ENCODE measurements at regions not wholly inside any gene's neighbourhood (a gene's known extent, or its start where the extent isn't known, plus 50 kb on each side); places are given as distances from the start of the nearest gene placed in this dataset.
A peak's percentile ranks its signal among the peaks of the same experiment; 100 is the strongest.

DNA sequence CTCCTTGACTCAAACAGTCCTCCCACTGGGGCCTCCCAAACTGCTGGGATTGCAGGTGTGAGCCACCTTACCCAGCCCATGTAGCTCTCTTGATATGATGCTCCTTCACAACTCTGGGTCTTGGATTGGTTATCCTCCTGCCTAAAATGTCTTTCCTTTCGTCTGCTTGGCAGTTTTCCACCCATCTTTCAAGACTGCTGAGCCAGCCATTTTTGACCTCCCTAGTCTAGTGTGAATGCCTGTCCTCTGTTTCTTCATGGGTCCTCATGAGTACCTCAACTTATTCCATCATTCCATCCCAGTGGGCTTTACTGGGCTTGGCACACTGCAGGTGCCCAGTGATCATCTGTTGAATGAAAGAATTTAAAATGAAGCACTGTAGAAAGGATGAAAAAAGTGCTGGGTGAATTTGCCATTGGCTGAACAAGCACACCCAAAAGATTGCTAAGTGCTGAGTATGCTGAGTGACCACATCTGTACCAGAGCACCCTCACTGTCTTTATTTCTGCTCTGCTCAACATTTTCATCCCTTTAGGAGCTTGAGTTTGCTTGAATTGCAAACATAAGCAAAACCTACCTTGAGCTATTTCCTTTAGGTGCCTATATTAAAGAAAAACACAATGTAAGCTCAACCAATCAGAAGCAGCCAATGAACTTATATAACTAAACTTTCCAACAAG lies 84.8 kb upstream of the FAM169A start:
- H3K4me1 ChIP-seq (replicated peaks), result peaks cover 75% of the 10 kb centered on the region
- peak overlapping the region; percentile 86 for H3K27ac ChIP-seq
- H3K27me3 ChIP-seq (replicated peaks), result no peaks in the 10 kb centered on the region
- DNase-seq (ENCODE audit: low read depth in 1 of 2, low spot score in 2 of 2), result no peak
- H3K9me3 ChIP-seq (replicated peaks), result 0 out of 2 replicates have a peak, but pooled peaks cover 3% of the 10 kb centered on the region
- H3K36me3 ChIP-seq, result no peaks in the 10 kb centered on the region
- H3K4me3 ChIP-seq, result no peak overlapping the region

GRCh38 chr5:74949976-74950375 lies 83.8 kb upstream of the FAM169A start:
- Histone ChIP-seq H3K36me3 (no peaks in the 10 kb centered on the region), H3K27ac (peak overlapping the region; percentile 86), H3K4me1 (replicated peaks) (peaks cover 65% of the 10 kb centered on the region), H3K4me3 (no peak overlapping the region), H3K27me3 (replicated peaks) (no peaks in the 10 kb centered on the region), H3K9me3 (replicated peaks) (no peaks in the 10 kb centered on the region)
- DNase-seq (ENCODE audit: low read depth in 1 of 2, low spot score in 2 of 2), result peak; percentile 74 to 80

DNA sequence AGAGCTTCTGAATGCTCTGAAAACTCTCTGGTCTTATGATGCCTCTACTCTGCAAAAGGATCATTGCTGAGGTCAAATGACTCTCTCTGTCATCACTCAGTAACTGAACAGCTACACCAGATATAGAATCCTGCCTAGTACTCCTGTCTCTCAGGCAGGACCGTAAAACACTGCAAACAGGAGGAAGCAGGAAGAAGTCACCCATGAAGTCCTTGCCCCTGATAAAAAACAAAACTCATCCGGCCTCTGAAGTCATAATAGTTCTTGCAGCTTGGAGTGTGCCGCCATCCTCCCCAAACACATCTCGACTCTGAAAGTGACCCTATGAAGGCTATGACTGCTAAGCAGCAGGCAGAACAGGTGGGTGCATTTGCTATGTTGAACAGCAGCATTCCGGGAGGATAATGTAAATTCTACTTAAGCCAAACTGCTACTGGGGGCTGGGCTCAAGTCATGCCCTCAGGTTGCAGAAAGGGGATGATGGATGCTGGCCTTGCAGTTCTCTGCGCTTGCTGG lies 81.9 kb upstream of the FAM169A start:
- Histone ChIP-seq H3K4me3 (no peak overlapping the region), H3K36me3 (no peaks in the 10 kb centered on the region), H3K4me1 (replicated peaks) (peaks cover 47% of the 10 kb centered on the region), H3K9me3 (replicated peaks) (no peaks in the 10 kb centered on the region), H3K27me3 (replicated peaks) (no peaks in the 10 kb centered on the region), H3K27ac (peak overlapping the region; percentile 86)
- no peak for DNase-seq (ENCODE audit: low read depth in 1 of 2, low spot score in 2 of 2)

DNA sequence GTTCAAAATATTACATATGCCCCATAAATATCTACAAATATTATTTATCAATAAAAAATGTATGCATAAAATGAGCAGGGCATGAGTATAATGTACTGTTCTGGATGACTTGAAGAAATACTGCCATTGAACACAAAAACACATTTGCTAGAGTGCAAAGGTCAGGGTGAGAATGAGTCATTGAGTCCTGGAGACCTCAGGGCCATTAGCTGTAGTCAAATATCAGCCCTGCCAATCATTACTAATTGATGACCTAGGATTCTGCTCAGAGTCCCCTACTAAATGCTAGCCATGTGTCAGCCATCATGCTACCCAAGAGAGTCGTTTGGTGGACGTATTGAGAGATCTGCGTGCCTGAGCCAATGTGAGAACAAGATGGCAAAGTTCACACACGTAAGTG lies 80.3 kb upstream of the FAM169A start:
- DNase-seq (ENCODE audit: low read depth in 1 of 2, low spot score in 2 of 2), result no peak

GRCh38 chr5:74945561-74946165 lies 79.5 kb upstream of the FAM169A start:
- H3K4me3 ChIP-seq, result no peak overlapping the region
- H3K9me3 ChIP-seq (replicated peaks), result no peaks in the 10 kb centered on the region
- no peaks in the 10 kb centered on the region for H3K36me3 ChIP-seq
- H3K27me3 ChIP-seq (replicated peaks), result no peaks in the 10 kb centered on the region
- peaks cover 32% of the 10 kb centered on the region for H3K4me1 ChIP-seq (replicated peaks)
- no peak for DNase-seq (ENCODE audit: low read depth in 1 of 2, low spot score in 2 of 2)
- no peak overlapping the region for H3K27ac ChIP-seq

More for the DNA sequence above, 80.3 kb upstream of the FAM169A start:
- Histone ChIP-seq H3K36me3 (no peaks in the 10 kb centered on the region), H3K27me3 (replicated peaks) (no peaks in the 10 kb centered on the region), H3K4me3 (no peak overlapping the region), H3K4me1 (replicated peaks) (peaks cover 40% of the 10 kb centered on the region), H3K9me3 (replicated peaks) (no peaks in the 10 kb centered on the region), H3K27ac (no peak overlapping the region)

DNA sequence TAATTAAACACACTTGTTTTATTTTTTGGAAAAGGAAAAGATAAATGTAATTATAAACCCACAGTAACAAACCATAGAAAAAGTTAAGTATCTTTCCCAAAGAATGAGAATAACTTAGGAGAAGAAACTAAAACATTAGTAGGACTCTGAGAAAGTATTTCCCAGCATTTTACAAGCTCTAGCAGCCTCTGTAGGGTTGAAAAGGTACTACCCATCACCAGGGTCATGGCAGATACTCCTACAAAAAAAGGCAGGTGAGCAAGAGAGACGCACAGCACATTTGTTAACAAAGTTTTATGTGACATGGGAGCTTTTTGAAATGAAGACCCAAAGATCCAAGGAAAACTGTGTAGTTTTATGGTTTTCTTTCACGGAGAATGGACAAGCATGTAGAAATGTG lies 77.7 kb upstream of the FAM169A start:
- Histone ChIP-seq H3K27me3 (replicated peaks) (no peaks in the 10 kb centered on the region), H3K9me3 (replicated peaks) (no peaks in the 10 kb centered on the region), H3K36me3 (no peaks in the 10 kb centered on the region), H3K27ac (no peak overlapping the region), H3K4me3 (no peak overlapping the region), H3K4me1 (replicated peaks) (peaks cover 17% of the 10 kb centered on the region)
- no peak for DNase-seq (ENCODE audit: low read depth in 1 of 2, low spot score in 2 of 2)

- Histone ChIP-seq H3K4me3 (no peak overlapping the region), H3K9me3 (replicated peaks) (no peaks in the 10 kb centered on the region), H3K27me3 (replicated peaks) (no peaks in the 10 kb centered on the region), H3K4me1 (replicated peaks) (peaks cover 5% of the 10 kb centered on the region), H3K36me3 (no peaks in the 10 kb centered on the region), H3K27ac (no peak overlapping the region)
- DNase-seq (ENCODE audit: low read depth in 1 of 2, low spot score in 2 of 2), result no peak
Observed at GRCh38 chr5:74942622-74943286, 76.6 kb upstream of the FAM169A start.

DNA sequence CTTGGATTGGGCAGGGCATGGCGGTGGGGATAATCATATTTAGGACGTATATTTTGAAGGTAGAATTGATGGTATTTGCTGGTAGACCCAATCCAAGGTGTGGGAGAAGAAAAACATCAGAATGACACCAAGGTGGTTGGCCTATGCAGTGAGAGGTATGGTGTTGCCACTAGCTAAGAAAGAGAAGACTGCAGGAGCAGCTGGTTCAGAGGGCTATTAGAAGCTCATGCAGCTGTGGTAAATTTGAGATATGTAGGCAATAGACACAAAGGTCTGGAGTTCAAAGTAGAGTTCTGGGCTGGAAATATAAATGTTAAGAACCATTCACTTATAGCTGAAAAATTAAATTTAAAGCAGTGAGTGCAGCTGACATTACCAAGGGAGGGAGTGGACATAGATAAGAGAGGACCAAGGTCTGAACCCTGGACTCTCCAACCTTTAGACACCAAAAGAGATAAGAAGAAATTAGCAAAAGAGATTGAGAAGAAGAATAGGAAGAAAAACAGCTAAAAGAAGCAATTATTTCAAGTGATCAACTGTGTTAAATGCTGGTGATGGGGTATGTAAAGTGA lies 74.7 kb upstream of the FAM169A start:
- no peaks in the 10 kb centered on the region for H3K4me1 ChIP-seq (replicated peaks)
- DNase-seq (ENCODE audit: low read depth in 1 of 2, low spot score in 2 of 2), result no peak
- no peaks in the 10 kb centered on the region for H3K9me3 ChIP-seq (replicated peaks)
- H3K4me3 ChIP-seq, result no peak overlapping the region
- H3K27ac ChIP-seq, result no peak overlapping the region
- H3K27me3 ChIP-seq (replicated peaks), result no peaks in the 10 kb centered on the region
- no peaks in the 10 kb centered on the region for H3K36me3 ChIP-seq

GRCh38 chr5:74938250-74938933 lies 72.2 kb upstream of the FAM169A start:
- H3K27me3 ChIP-seq (replicated peaks), result no peaks in the 10 kb centered on the region
- H3K9me3 ChIP-seq (replicated peaks), result no peaks in the 10 kb centered on the region
- H3K4me1 ChIP-seq (replicated peaks), result 0 out of 2 replicates have a peak, but pooled peaks cover 3% of the 10 kb centered on the region
- H3K36me3 ChIP-seq, result no peaks in the 10 kb centered on the region
- H3K4me3 ChIP-seq, result no peak overlapping the region
- H3K27ac ChIP-seq, result no peak overlapping the region
- DNase-seq (ENCODE audit: low read depth in 1 of 2, low spot score in 2 of 2), result no peak

DNA sequence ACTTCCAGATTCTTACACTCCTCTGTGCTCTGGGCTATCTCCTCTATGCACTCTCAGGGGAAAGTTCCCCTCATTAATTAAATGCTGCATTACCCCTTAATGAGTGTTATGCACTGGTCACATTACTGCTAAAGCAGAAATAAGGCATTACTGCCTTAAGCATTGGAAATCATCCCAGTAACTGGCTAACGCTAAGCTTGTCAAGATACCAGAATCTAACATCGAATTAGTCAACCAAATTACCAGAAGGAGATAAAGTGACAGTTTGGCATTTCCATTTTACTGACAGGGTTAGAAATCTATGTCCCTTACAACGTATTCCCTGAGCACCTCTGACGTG lies 69.5 kb upstream of the FAM169A start:
- H3K9me3 ChIP-seq (replicated peaks), result no peaks in the 10 kb centered on the region
- no peak overlapping the region for H3K4me3 ChIP-seq
- DNase-seq (ENCODE audit: low read depth in 1 of 2, low spot score in 2 of 2), result no peak
- no peaks in the 10 kb centered on the region for H3K36me3 ChIP-seq
- no peak overlapping the region for H3K27ac ChIP-seq
- no peaks in the 10 kb centered on the region for H3K27me3 ChIP-seq (replicated peaks)
- 0 out of 2 replicates have a peak, but pooled peaks cover 3% of the 10 kb centered on the region for H3K4me1 ChIP-seq (replicated peaks)

DNA sequence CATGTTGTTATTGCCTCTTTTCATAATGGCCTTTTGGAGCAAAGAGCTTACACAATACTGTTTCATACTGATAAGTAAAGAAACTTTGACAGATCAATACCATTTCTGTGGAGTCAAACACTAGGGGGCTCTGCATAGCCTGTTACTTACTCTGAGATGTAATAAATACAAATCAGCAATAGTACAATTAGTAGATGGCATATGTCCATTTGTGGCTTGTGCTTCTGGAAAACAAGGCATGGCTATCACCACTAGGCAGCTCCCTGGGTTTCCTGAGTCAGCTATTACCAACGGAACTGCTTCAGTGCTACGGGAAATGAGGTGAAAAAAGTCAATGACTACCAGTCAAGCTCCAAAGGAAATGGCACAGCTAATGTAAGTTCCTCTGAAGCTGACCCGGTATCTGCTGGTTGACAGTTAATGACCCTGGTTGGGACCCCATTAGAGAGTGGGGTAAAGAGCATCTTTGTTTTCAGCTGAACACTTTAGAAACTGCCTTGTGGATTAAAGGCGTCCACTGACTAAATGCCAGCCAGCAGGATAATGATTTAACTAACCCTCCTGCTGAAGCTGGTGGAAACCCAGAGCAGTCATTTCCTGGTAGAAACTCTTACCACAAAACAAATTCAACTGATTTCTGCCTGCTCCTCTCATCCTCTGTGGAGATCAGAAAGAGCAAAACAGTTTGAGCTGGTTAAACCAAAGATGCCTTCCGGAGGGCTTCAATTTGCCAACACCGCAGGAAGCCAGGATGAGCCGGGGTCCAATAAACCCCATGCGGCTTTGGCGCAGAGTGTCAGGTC lies 69.0 kb upstream of the FAM169A start:
- Histone ChIP-seq H3K36me3 (no peaks in the 10 kb centered on the region), H3K27me3 (replicated peaks) (no peaks in the 10 kb centered on the region), H3K4me3 (no peak overlapping the region), H3K9me3 (replicated peaks) (no peaks in the 10 kb centered on the region), H3K27ac (no peak overlapping the region), H3K4me1 (replicated peaks) (0 out of 2 replicates have a peak, but pooled peaks cover 3% of the 10 kb centered on the region)
- DNase-seq (ENCODE audit: low read depth in 1 of 2, low spot score in 2 of 2), result no peak

- H3K36me3 ChIP-seq, result no peaks in the 10 kb centered on the region
- no peak overlapping the region for H3K4me3 ChIP-seq
- no peak for DNase-seq (ENCODE audit: low read depth in 1 of 2, low spot score in 2 of 2)
- no peak overlapping the region for H3K27ac ChIP-seq
- H3K4me1 ChIP-seq (replicated peaks), result no peaks in the 10 kb centered on the region
- H3K9me3 ChIP-seq (replicated peaks), result no peaks in the 10 kb centered on the region
- no peaks in the 10 kb centered on the region for H3K27me3 ChIP-seq (replicated peaks)
Observed at GRCh38 chr5:74927336-74927735, 61.1 kb upstream of the FAM169A start.

GRCh38 chr5:74919487-74919886 lies 53.3 kb upstream of the FAM169A start:
- H3K27me3 ChIP-seq (replicated peaks), result no peaks in the 10 kb centered on the region
- no peak overlapping the region for H3K4me3 ChIP-seq
- H3K4me1 ChIP-seq (replicated peaks), result peaks cover 10% of the 10 kb centered on the region
- no peak overlapping the region for H3K27ac ChIP-seq
- peaks cover 8% of the 10 kb centered on the region; the same call in 1 of the 2 replicates for H3K9me3 ChIP-seq (replicated peaks)
- H3K36me3 ChIP-seq, result no peaks in the 10 kb centered on the region
- peak in 1 of 2 experiments; percentile 44 for DNase-seq (ENCODE audit: low read depth in 1 of 2, low spot score in 2 of 2)

Measured in SJSA1 (cell line).